PFSK-1 (cell line): ENCODE measurements at regions not wholly inside any gene's neighbourhood (a gene's known extent, or its start where the extent isn't known, plus 50 kb on each side); places are given as distances from the start of the nearest gene placed in this dataset.

Experiments
- FOXP2 ChIP-seq: optimal IDR thresholded peaks from 2 replicates; pipeline ENCODE3; 2011; ENCODE audit warnings: borderline replicate concordance, control low read depth, inconsistent platforms; ENCODE audit not compliant: insufficient read depth; ENCODE audit errors: extremely low read length, extremely low read depth
- POLR2AphosphoS5 ChIP-seq: IDR thresholded peaks from 2 replicates; pipeline ENCODE4 v1.6.1; 2012; ENCODE audit warnings: low read depth, mild to moderate bottlenecking, control low read depth, low read length, moderate library complexity
- REST ChIP-seq, 2 experiments: IDR thresholded peaks; 2 replicates each; pipeline versions ENCODE4 v1.6.1 to v1.8.0; 2011 to 2012; ENCODE audit warnings: low read depth in 2 of 2, low read length in 2 of 2, control low read depth in 1 of 2, inconsistent platforms in 1 of 2, mild to moderate bottlenecking in 1 of 2, moderate library complexity in 1 of 2; ENCODE audit not compliant: insufficient read depth in 1 of 2
- SIN3A ChIP-seq: IDR thresholded peaks from 2 replicates; pipeline ENCODE4 v1.6.1; 2012; ENCODE audit warnings: mild to moderate bottlenecking, low read length, moderate library complexity, borderline replicate concordance; ENCODE audit not compliant: insufficient read depth
- TAF1 ChIP-seq: IDR thresholded peaks from 2 replicates; pipeline ENCODE4 v1.6.1; 2012; ENCODE audit warnings: low read length, control low read depth, borderline replicate concordance; ENCODE audit not compliant: insufficient read depth

GRCh38 chr5:135737701-135738563 lies 96.5 kb upstream of the SLC25A48 start:
- TF ChIP-seq REST (IDR thresholded peaks at IDR 0.05; ENCODE audit: insufficient read depth in 1 of 2, low read depth in 2 of 2, low read length in 2 of 2) (no peak), SIN3A (no peak), TAF1 (no peak), FOXP2 (no peak), POLR2AphosphoS5 (no peak)

GRCh38 chr5:135735831-135736230 lies 98.6 kb upstream of the SLC25A48 start:
- TF ChIP-seq REST (IDR thresholded peaks at IDR 0.05; ENCODE audit: insufficient read depth in 1 of 2, low read depth in 2 of 2, low read length in 2 of 2) (no peak), TAF1 (no peak)

GRCh38 chr5:135729321-135729786 lies 105.1 kb upstream of the SLC25A48 start:
- TF ChIP-seq SIN3A = no peak
- no peak for TF ChIP-seq FOXP2
- no peak for TF ChIP-seq REST (IDR thresholded peaks at IDR 0.05; ENCODE audit: insufficient read depth in 1 of 2, low read depth in 2 of 2, low read length in 2 of 2)
- TF ChIP-seq TAF1 = no peak
- TF ChIP-seq POLR2AphosphoS5 = no peak

- TF ChIP-seq SIN3A = no peak
- no peak for TF ChIP-seq POLR2AphosphoS5
- no peak for TF ChIP-seq REST (IDR thresholded peaks at IDR 0.05; ENCODE audit: insufficient read depth in 1 of 2, low read depth in 2 of 2, low read length in 2 of 2)
- no peak for TF ChIP-seq FOXP2
- TF ChIP-seq TAF1 = no peak
These were observed 109.8 kb upstream of the SLC25A48 start for GRCh38 chr5:135724617-135725016.

- no peak for TF ChIP-seq FOXP2
- no peak for TF ChIP-seq POLR2AphosphoS5
- TF ChIP-seq TAF1 = no peak
- no peak for TF ChIP-seq REST (IDR thresholded peaks at IDR 0.05; ENCODE audit: insufficient read depth in 1 of 2, low read depth in 2 of 2, low read length in 2 of 2)
- no peak for TF ChIP-seq SIN3A
These were observed 111.0 kb upstream of the SLC25A48 start for GRCh38 chr5:135723491-135723890.
